Hippocampal formation (tissue), 2 donors: ENCODE measurements at regions not wholly inside any gene's neighbourhood (a gene's known extent, or its start where the extent isn't known, plus 50 kb on each side); places are given as distances from the start of the nearest gene placed in this dataset.

Experiments used
- DNase-seq, 2 donors: peaks; one replicate each; lab custom pipeline; 2025; lab: John Stamatoyannopoulos, UW

DNA sequence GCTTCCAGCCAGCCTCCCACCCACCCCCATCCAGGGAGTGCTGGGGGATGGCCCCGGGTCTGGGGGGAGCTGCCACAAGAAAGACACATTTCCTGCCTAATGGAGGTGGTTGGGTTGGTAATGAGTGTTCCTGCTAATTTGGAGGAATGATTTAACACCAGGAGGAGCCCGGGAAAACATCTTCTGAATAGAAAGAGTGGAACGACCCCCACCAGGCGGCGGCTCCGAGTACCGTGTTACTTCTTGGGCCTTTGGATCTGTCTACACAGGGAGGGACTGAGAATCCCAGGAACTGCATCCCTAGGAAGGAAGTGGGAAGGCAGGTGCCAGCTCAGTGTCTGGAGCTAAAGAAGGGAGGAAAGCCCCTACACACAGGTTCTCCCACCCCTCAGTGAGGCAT, 64.6 kb downstream of the TSPAN17 start:
- DNase-seq: no peak

GRCh38 chr5:176712546-176713304, 65.4 kb downstream of the TSPAN17 start:
- DNase-seq: no peak

DNA sequence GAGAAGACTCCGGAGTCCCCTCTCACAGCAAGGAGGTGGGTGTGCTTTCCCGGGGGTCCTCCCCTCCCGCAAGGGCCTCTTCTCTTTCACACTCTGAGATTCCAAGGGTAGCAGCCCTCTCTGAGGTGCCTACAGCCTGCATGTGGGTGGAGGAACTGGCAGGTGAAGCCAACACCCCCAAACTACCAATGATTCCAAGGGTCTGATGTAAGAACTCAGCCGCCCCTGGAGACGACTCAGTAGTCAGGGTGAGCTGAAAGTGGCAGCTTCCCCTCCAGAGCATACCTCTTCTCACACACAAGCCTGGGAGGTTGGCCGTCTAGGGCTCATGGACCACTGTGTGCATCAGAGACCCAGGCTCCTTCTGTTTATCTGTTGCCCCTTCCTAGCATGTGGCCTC, 66.1 kb downstream of the TSPAN17 start:
- DNase-seq: no peak

DNA sequence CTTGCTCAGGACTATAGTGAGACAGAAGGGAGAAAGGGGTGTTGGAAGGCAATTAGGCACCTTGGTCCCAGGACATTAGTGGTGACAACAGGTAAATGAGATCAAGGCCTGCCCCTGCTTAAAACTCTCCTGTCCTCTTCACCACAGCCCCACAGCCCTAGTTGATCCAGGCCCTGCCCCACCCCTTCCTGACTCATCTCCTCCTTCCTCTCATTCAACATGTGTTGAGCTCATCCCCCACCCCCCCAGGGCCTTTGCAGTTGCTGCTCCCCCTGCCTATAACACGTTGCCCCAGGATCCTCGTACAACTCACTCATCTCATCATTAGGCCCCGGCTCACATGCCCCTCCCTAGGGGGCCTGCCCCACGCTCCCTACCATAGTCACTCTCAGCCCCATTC, 66.8 kb downstream of the TSPAN17 start:
- no peak for DNase-seq

GRCh38 chr5:176716320-176716719, 69.0 kb downstream of the TSPAN17 start:
- DNase-seq: no peak

GRCh38 chr5:176719113-176719739, 71.9 kb downstream of the TSPAN17 start:
- no peak for DNase-seq

DNA sequence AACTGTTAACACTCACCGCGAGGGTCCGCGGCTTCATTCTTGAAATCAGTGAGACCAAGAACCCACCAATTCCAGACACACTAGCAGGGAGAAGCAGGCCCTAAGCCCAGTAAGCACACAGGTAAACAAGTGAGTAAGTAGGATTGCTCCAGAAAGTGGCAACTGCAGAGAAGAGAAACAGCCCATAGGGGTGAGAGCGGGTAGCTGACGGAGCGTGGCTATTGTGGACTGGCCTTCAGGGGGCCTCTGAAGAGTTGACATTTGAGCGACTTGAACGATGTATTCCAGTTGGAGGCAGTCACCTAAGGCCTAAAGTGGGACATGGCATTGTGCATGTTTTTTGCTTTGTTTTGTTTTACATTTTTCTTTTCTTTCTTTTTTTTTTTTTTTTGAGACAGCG, 74.2 kb downstream of the TSPAN17 start:
- DNase-seq: no peak

GRCh38 chr5:176722757-176723156, 75.5 kb downstream of the TSPAN17 start:
- no peak for DNase-seq

GRCh38 chr5:176723440-176723839, 76.2 kb downstream of the TSPAN17 start:
- DNase-seq: no peak

- DNase-seq: no peak
Measured at GRCh38 chr5:176724472-176724871, 77.2 kb downstream of the TSPAN17 start.

DNA sequence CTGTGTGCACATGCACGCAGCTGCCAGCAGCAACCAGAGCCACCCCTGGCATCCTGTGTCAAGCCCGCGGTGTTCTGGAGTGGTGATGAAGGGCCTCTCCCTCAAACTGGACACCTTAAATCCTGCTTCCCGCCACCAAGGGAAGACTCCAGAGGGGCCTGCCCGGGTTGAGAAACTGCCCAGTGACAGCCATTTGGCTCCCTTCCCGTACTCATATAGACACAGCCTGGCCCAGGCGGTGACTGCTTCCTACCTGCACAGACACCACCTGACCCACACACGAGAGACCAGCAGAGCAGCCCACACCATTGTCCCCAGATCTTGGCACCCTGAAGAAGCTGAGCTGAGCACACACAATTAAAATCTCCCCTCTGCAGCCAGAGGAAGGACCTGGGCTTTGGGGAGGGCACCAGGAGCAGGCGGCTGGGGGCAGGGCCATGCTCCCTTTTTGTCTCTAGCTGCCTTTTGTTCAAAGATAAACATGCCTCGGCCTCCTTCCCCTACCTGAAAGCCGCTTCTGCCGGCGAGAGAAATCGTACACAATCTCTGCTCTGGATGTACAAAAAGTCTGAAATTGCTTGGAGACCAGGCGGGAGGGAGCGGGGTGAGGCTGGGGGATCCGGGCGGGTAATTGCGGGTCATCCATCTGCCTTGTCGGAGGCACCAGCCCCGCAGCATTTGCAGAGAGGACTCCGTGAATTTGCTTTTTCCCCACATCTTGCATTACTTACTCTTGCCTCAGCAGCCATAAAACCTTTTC, 78.4 kb downstream of the TSPAN17 start:
- no peak for DNase-seq

GRCh38 chr5:176726746-176727527, 79.7 kb downstream of the TSPAN17 start:
- no peak for DNase-seq

DNA sequence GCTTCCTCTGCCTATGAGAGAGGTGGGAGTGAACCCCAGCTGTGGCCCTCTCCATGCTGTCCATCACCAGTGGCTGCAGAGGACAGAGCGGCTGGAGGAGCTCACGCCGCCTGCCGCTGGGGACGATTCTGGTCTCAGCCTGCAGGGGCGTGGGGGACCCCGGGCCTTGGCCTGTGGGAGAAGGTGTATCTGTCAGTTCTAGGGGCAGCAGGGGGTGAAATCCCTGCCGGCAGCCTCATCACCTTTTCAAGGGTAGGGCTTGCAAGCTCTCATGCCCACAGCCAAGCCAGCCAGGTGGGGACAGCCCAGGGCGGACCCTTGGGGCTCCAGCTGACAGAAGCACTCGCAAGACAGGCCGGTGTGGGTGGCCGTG, 80.2 kb downstream of the TSPAN17 start:
- DNase-seq: no peak

- DNase-seq: no peak
Measured at GRCh38 chr5:176727983-176728675, 80.8 kb downstream of the TSPAN17 start.

GRCh38 chr5:176728831-176729251, 81.5 kb upstream of the UNC5A start:
- DNase-seq: no peak

DNA sequence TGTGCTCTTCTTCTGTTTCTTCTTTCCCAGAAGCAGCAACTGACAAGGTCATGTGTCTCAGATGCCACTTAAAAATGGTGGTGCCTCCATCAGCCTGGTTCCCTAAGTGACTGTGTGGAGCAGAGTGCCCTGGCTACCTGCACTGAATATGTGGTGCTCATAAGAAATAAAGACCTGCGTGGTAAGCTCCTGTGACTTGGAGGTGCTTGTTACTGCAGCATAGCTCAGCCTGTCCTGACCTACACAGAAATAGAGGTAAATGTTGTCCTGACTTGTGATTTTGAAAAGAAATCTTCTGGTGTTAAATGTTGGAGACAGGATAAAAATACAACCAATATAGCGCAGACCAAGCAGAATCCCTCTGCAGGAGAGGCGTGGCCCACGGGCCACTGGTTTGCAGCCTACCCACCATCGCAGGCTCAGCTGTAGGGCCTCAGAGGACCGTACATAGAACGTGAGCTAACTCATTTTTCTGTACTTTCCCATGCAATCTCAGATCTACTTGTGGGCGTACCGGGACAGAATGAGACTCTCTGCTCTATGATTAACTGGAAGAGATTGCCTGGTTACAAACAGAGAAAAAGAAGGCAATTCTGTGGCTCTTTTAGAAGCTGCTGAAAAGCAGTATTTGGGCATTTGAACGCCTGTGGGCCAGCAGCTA, 79.4 kb upstream of the UNC5A start:
- DNase-seq: no peak

DNA sequence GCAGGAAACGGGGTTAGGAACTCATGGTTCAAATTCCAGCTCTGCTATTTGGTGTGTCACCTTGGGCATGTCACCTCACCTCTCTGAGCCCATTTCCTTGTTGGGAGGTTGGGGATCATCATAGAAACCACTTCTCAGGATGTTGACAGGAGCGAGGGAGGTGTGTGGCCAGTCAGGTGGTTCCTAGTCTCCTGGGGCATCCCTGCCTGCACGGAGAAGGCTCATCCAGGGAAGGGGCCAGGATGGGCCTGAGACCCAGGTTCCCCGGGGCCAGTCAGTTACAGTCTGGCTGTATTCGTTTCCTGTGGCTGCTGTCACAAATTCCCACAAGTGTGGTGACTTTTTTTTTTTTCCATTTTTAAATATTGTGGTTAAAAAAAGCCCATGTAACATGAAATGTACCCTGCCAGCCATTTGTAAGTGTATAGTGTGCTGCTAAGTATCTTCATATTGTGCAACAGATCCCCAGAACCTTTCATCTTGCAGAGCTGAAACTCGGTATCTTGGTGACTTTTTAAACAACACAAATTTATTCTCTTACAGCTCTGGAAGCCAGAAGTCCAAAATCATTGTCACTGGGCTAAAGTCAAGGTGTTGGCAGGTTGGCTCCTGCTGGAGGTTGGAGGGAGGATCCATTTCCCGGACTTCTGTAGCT, 78.7 kb upstream of the UNC5A start:
- no peak for DNase-seq

GRCh38 chr5:176732306-176732705, 78.1 kb upstream of the UNC5A start:
- no peak for DNase-seq

GRCh38 chr5:176732736-176733405, 77.5 kb upstream of the UNC5A start:
- no peak for DNase-seq
